ENCODE measurements at regions not wholly inside any gene's neighbourhood (a gene's known extent, or its start where the extent isn't known, plus 50 kb on each side); places are given as distances from the start of the nearest gene placed in this dataset.

- TF ChIP-seq POLR2A (IDR thresholded peaks at IDR 0.05; ENCODE audit: control extremely low read depth in 1 of 2, low read depth in 2 of 2, low read length in 2 of 2): no peak
- TF ChIP-seq JUN (IDR thresholded peaks at IDR 0.05; ENCODE audit: low read depth, low read length): no peak
- TF ChIP-seq EZH2 (IDR thresholded peaks at IDR 0.05; ENCODE audit: low read depth, low read length, severe bottlenecking): no peak
- no peak for TF ChIP-seq NANOG (IDR thresholded peaks at IDR 0.05; ENCODE audit: insufficient read depth, low read depth, low read length, poor library complexity, severe bottlenecking)
- no peak for TF ChIP-seq RAD21 (IDR thresholded peaks at IDR 0.05 in 1 of 2, conservative IDR thresholded peaks at IDR 0.05 in 1 of 2; ENCODE audit: low read depth in 2 of 2, low read length in 2 of 2)
- no peak for TF ChIP-seq SP1 (IDR thresholded peaks at IDR 0.05; ENCODE audit: low read depth, low read length)
- no peak for TF ChIP-seq ATF2 (IDR thresholded peaks at IDR 0.05; ENCODE audit: low read length)
- TF ChIP-seq TAF1 (IDR thresholded peaks at IDR 0.05; ENCODE audit: low read depth, low read length): no peak
Measured at GRCh38 chr13:26837997-26838396, 77.4 kb upstream of the GPR12 start.

Measured in H1 (cell line).